ENCODE measurements at regions not wholly inside any gene's neighbourhood (a gene's known extent, or its start where the extent isn't known, plus 50 kb on each side); places are given as distances from the start of the nearest gene placed in this dataset.
"Not testable (repeated sequence)": the region's sequence is repeated elsewhere in the genome, so short reads cannot be mapped to it uniquely, and the experiment has no call there.

GRCh38 chrX:6962006-6962355, 185.5 kb upstream of the STS start:
- DNase-seq (ENCODE audit: insufficient read length, low spot score) (no peak), FAIRE-seq (no peak)
- no peak for TF ChIP-seq TAF1 (IDR thresholded peaks at IDR 0.05; ENCODE audit: low read depth, low read length)
- no peak for TF ChIP-seq PAX5 (IDR thresholded peaks at IDR 0.05; ENCODE audit: insufficient read depth, low read length, severe bottlenecking)
- TF ChIP-seq SPI1 (IDR thresholded peaks at IDR 0.05; ENCODE audit: low read depth, low read length), result no peak

DNA sequence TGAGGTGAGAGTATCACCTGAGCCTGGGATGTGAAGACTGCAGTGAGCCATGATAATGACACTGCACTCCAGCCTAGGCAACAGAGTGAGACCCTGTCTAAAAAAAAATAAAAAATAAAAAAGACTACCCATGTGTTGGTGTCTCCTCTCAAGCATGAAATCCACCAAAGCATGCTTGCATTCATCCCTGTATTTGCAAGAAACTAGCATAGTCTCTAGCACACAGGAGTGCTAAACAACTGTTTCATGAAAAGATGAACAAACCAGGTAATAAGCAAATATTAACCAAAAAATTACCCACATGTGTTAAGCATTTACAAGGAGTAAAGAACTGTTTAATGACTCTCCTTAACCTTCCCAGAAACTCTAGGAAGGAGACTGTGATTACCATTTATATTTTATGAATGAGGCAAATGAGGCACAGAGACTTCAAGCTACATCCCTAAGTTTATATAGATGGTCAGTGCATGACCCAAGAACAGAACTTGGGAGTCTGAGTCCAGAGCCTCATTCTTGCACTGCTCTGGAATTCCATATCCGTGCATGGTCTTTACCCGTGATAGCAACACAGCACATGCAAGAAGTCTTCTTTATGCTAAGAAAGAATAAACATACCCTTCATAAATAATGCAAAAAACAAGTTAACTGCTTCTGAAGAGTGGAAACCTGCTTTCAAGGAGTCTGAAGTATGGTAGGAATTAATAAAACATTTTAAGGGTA, 186.1 kb upstream of the STS start:
- TF ChIP-seq POU2F2 (IDR thresholded peaks at IDR 0.05; ENCODE audit: low read depth, low read length) (no peak), PAX5 (IDR thresholded peaks at IDR 0.05; ENCODE audit: insufficient read depth, low read length, severe bottlenecking) (no peak), POLR2AphosphoS5 (IDR thresholded peaks at IDR 0.05; ENCODE audit: low read depth, low read length) (no peak), TAF1 (IDR thresholded peaks at IDR 0.05; ENCODE audit: low read depth, low read length) (no peak), SPI1 (IDR thresholded peaks at IDR 0.05; ENCODE audit: low read depth, low read length) (no peak), POLR2A (IDR thresholded peaks at IDR 0.05; ENCODE audit: low read depth, low read length) (no peak)
- FAIRE-seq (no peak), DNase-seq (ENCODE audit: insufficient read length, low spot score) (no peak)

- no peak for DNase-seq (ENCODE audit: insufficient read length, low spot score)
- no peak for FAIRE-seq
- TF ChIP-seq PAX5 (IDR thresholded peaks at IDR 0.05; ENCODE audit: insufficient read depth, low read length, severe bottlenecking) (no peak), POU2F2 (IDR thresholded peaks at IDR 0.05; ENCODE audit: low read depth, low read length) (no peak), SPI1 (IDR thresholded peaks at IDR 0.05; ENCODE audit: low read depth, low read length) (no peak), TAF1 (IDR thresholded peaks at IDR 0.05; ENCODE audit: low read depth, low read length) (no peak), POLR2AphosphoS5 (IDR thresholded peaks at IDR 0.05; ENCODE audit: low read depth, low read length) (no peak), POLR2A (IDR thresholded peaks at IDR 0.05; ENCODE audit: low read depth, low read length) (no peak)
Measured at GRCh38 chrX:6959006-6959405, 188.5 kb upstream of the STS start.

DNA sequence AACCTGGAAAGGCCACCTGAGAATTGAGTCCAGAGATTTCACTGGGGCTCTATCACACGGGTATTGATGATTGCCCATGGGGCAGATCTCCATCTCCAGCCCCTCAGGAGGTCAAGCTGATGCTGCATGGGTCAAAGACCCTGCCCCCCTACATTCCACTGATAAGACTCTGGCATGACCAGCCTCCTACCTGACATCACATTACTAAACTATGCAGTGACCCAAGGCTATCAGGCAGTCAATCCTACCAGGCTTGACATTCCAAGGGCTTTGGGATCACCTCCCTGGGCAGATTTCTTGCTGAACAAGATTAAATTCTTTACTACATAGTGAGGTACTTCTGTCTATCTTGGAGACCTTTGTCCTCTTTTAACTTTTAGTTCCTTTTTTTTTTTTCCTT, 192.7 kb upstream of the STS start:
- DNase-seq (ENCODE audit: insufficient read length, low spot score) (no peak), FAIRE-seq (no peak)
- TF ChIP-seq POU2F2 (IDR thresholded peaks at IDR 0.05; ENCODE audit: low read depth, low read length), result no peak
- TF ChIP-seq POLR2A (IDR thresholded peaks at IDR 0.05; ENCODE audit: low read depth, low read length), result no peak
- TF ChIP-seq POLR2AphosphoS5 (IDR thresholded peaks at IDR 0.05; ENCODE audit: low read depth, low read length), result no peak
- no peak for TF ChIP-seq PAX5 (IDR thresholded peaks at IDR 0.05; ENCODE audit: insufficient read depth, low read length, severe bottlenecking)
- TF ChIP-seq TAF1 (IDR thresholded peaks at IDR 0.05; ENCODE audit: low read depth, low read length), result no peak
- no peak for TF ChIP-seq SPI1 (IDR thresholded peaks at IDR 0.05; ENCODE audit: low read depth, low read length)

DNA sequence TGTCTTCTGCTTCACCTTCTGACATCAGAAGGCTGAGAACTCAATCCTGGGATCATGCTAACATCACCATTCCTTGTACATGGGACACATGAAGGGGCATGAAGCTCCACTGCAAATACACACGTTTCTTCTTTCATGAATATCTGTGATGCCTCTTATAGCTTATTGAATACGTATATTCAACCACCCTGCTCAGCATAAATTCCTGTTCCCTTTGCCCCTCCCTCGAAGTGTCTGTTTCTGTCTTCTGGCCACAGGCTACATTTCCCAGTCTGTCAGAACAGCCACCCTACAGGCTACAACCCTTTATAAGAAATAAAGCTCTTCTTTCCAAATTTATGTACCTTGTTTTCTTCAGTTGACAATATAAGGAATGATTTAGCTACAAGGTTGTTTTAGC, 201.3 kb upstream of the STS start:
- FAIRE-seq (no peak), DNase-seq (ENCODE audit: insufficient read length, low spot score) (no peak)

GRCh38 chrX:6941041-6941440, 206.5 kb upstream of the STS start:
- DNase-seq (ENCODE audit: insufficient read length, low spot score) (no peak), FAIRE-seq (no peak)
- TF ChIP-seq POLR2A (IDR thresholded peaks at IDR 0.05; ENCODE audit: low read depth, low read length) (no peak), POLR2AphosphoS5 (IDR thresholded peaks at IDR 0.05; ENCODE audit: low read depth, low read length) (no peak), PAX5 (IDR thresholded peaks at IDR 0.05; ENCODE audit: insufficient read depth, low read length, severe bottlenecking) (no peak), POU2F2 (IDR thresholded peaks at IDR 0.05; ENCODE audit: low read depth, low read length) (no peak), SPI1 (IDR thresholded peaks at IDR 0.05; ENCODE audit: low read depth, low read length) (no peak), TAF1 (IDR thresholded peaks at IDR 0.05; ENCODE audit: low read depth, low read length) (no peak)

More for the DNA sequence above, 201.3 kb upstream of the STS start:
- TF ChIP-seq TAF1 (IDR thresholded peaks at IDR 0.05; ENCODE audit: low read depth, low read length) (no peak), PAX5 (IDR thresholded peaks at IDR 0.05; ENCODE audit: insufficient read depth, low read length, severe bottlenecking) (no peak), POLR2AphosphoS5 (IDR thresholded peaks at IDR 0.05; ENCODE audit: low read depth, low read length) (no peak), POLR2A (IDR thresholded peaks at IDR 0.05; ENCODE audit: low read depth, low read length) (no peak), SPI1 (IDR thresholded peaks at IDR 0.05; ENCODE audit: low read depth, low read length) (no peak)

GRCh38 chrX:6932942-6933341, 214.6 kb upstream of the STS start:
- not testable (repeated sequence) for DNase-seq (ENCODE audit: insufficient read length, low spot score); FAIRE-seq

- DNase-seq (ENCODE audit: insufficient read length, low spot score), result no peak
- FAIRE-seq, result no peak
- no peak for TF ChIP-seq POLR2AphosphoS5 (IDR thresholded peaks at IDR 0.05; ENCODE audit: low read depth, low read length)
- TF ChIP-seq POU2F2 (IDR thresholded peaks at IDR 0.05; ENCODE audit: low read depth, low read length), result no peak
- no peak for TF ChIP-seq SPI1 (IDR thresholded peaks at IDR 0.05; ENCODE audit: low read depth, low read length)
- no peak for TF ChIP-seq POLR2A (IDR thresholded peaks at IDR 0.05; ENCODE audit: low read depth, low read length)
- TF ChIP-seq TAF1 (IDR thresholded peaks at IDR 0.05; ENCODE audit: low read depth, low read length), result no peak
- no peak for TF ChIP-seq PAX5 (IDR thresholded peaks at IDR 0.05; ENCODE audit: insufficient read depth, low read length, severe bottlenecking)
Measured at GRCh38 chrX:6930307-6930849, 217.1 kb upstream of the STS start.

DNA sequence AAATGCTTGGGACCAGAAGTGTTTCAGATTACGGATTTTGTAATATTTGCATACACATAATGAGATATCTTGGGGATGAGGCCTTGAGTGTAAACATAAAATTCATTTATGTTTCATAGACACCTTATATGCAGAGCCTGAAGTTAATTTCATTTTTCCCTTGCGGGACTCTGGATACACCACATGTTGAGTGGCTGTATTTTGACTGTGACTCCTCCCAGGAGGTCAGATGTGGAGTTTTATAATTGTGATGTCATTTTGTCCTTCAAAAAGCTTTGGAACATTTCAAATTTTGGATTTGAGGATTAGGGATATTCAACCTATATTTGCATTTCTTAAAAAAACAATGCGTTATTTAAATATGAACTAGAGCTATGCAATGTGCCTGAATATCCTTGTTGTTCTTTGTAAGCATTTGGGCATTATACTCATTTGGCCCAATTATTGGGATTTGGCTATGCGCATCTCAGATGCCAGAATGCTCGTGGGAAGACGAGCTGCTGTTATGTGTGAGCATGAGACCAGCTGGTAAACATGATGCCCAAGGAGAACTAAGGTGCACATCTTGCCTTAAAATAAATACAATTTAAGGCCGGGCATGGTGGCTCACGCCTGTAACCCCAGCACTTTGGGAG, 223.0 kb upstream of the STS start:
- no peak for FAIRE-seq
- no peak for TF ChIP-seq POLR2AphosphoS5 (IDR thresholded peaks at IDR 0.05; ENCODE audit: low read depth, low read length)
- no peak for TF ChIP-seq PAX5 (IDR thresholded peaks at IDR 0.05; ENCODE audit: insufficient read depth, low read length, severe bottlenecking)
- no peak for TF ChIP-seq POLR2A (IDR thresholded peaks at IDR 0.05; ENCODE audit: low read depth, low read length)
- no peak for TF ChIP-seq POU2F2 (IDR thresholded peaks at IDR 0.05; ENCODE audit: low read depth, low read length)
- no peak for TF ChIP-seq SPI1 (IDR thresholded peaks at IDR 0.05; ENCODE audit: low read depth, low read length)
- TF ChIP-seq TAF1 (IDR thresholded peaks at IDR 0.05; ENCODE audit: low read depth, low read length), result no peak
- DNase-seq (ENCODE audit: insufficient read length, low spot score), result no peak

- no peak for TF ChIP-seq POLR2A (IDR thresholded peaks at IDR 0.05; ENCODE audit: low read depth, low read length)
- TF ChIP-seq POU2F2 (IDR thresholded peaks at IDR 0.05; ENCODE audit: low read depth, low read length), result no peak
- FAIRE-seq, result no peak
- no peak for DNase-seq (ENCODE audit: insufficient read length, low spot score)
Measured at GRCh38 chrX:6917666-6918065, 229.8 kb upstream of the STS start.

Measured in GM12891 (cell line).